AG10803 (cell line): ENCODE measurements at regions not wholly inside any gene's neighbourhood (a gene's known extent, or its start where the extent isn't known, plus 50 kb on each side); places are given as distances from the start of the nearest gene placed in this dataset.

Experiments used
- DNase-seq: peaks from one replicate; pipeline ENCODE4 v3.0.0; 2010; ENCODE audit warnings: low read depth
- H3K4me3 ChIP-seq: 2 replicates; pipeline ENCODE4 v1.5.1; 2011; ENCODE audit warnings: mild to moderate bottlenecking, low read length, control low read depth
- CTCF ChIP-seq: conservative IDR thresholded peaks from 2 replicates; pipeline ENCODE4 v1.5.1; 2011; ENCODE audit warnings: mild to moderate bottlenecking, low read length, control low read depth, inconsistent platforms

GRCh38 chr11:33646629-33647028 is 54.0 kb downstream of the C11orf91 start:
- TF ChIP-seq CTCF, result no peak
- peak; percentile 75 for DNase-seq
- H3K4me3 ChIP-seq, result no peak overlapping the region

- no peak for TF ChIP-seq CTCF
- H3K4me3 ChIP-seq, result no peak overlapping the region
- DNase-seq, result no peak
Observed at GRCh38 chr11:33646168-33646567, 54.5 kb downstream of the C11orf91 start.

GRCh38 chr11:33645686-33646085 is 54.9 kb downstream of the C11orf91 start:
- no peak for TF ChIP-seq CTCF
- no peak overlapping the region for H3K4me3 ChIP-seq

GRCh38 chr11:33643167-33643824 is 57.3 kb downstream of the C11orf91 start:
- no peak for DNase-seq
- H3K4me3 ChIP-seq, result no peak overlapping the region
- no peak for TF ChIP-seq CTCF

More at GRCh38 chr11:33645686-33646085, 54.9 kb downstream of the C11orf91 start:
- no peak for DNase-seq

GRCh38 chr11:33642461-33643166 is 58.0 kb downstream of the C11orf91 start:
- TF ChIP-seq CTCF, result no peak
- H3K4me3 ChIP-seq, result no peak overlapping the region
- DNase-seq, result no peak

- no peak for DNase-seq
- H3K4me3 ChIP-seq, result no peak overlapping the region
- no peak for TF ChIP-seq CTCF
Observed at GRCh38 chr11:33640730-33641371, 59.8 kb downstream of the C11orf91 start.
